Stimulated activated CD4-positive, alpha-beta T cell treated with anti-CD3 and anti-CD28 coated beads, TNF-alpha, amount 100 ng/mL, for 1 hour (primary cell): ENCODE measurements at regions not wholly inside any gene's neighbourhood (a gene's known extent, or its start where the extent isn't known, plus 50 kb on each side); places are given as distances from the start of the nearest gene placed in this dataset.

ENCODE experiments used
- DNase-seq, 3 donors: peaks; one replicate each; pipeline ENCODE4 v3.0.0-alpha.2; 2020; ENCODE audit warnings: low read depth in 3 of 3, low spot score in 1 of 3

- no peak for DNase-seq
These were observed 104.7 kb downstream of the TSN start for GRCh38 chr2:121860033-121860757.

- DNase-seq, result no peak
These were observed 105.3 kb downstream of the TSN start for GRCh38 chr2:121860758-121861227.

- no peak for DNase-seq
These were observed 106.8 kb downstream of the TSN start for GRCh38 chr2:121862286-121862685.

- no peak for DNase-seq
These were observed 110.5 kb downstream of the TSN start for GRCh38 chr2:121865914-121866313.

GRCh38 chr2:121866789-121867188 is 111.3 kb downstream of the TSN start:
- no peak for DNase-seq

- no peak for DNase-seq
These were observed 113.2 kb downstream of the TSN start for GRCh38 chr2:121868652-121869051.

GRCh38 chr2:121869363-121869762 is 113.9 kb downstream of the TSN start:
- DNase-seq, result no peak

- no peak for DNase-seq
These were observed 114.4 kb downstream of the TSN start for GRCh38 chr2:121869873-121870272.

GRCh38 chr2:121872651-121873050 is 117.2 kb downstream of the TSN start:
- DNase-seq, result no peak

- DNase-seq, result no peak
These were observed 118.4 kb downstream of the TSN start for GRCh38 chr2:121873864-121874263.

GRCh38 chr2:121875585-121876185 is 120.2 kb downstream of the TSN start:
- no peak for DNase-seq

GRCh38 chr2:121877366-121877765 is 121.9 kb downstream of the TSN start:
- no peak for DNase-seq

GRCh38 chr2:121880283-121880682 is 124.8 kb downstream of the TSN start:
- no peak for DNase-seq

GRCh38 chr2:121881038-121881437 is 125.6 kb downstream of the TSN start:
- DNase-seq, result no peak

- no peak for DNase-seq
These were observed 126.5 kb downstream of the TSN start for GRCh38 chr2:121881950-121882349.

GRCh38 chr2:121884078-121884477 is 128.6 kb downstream of the TSN start:
- no peak for DNase-seq

GRCh38 chr2:121884511-121884921 is 129.1 kb downstream of the TSN start:
- no peak for DNase-seq

- no peak for DNase-seq
These were observed 130.6 kb downstream of the TSN start for GRCh38 chr2:121886059-121886458.

GRCh38 chr2:121887513-121888188 is 132.2 kb downstream of the TSN start:
- DNase-seq, result no peak

- no peak for DNase-seq
These were observed 132.7 kb downstream of the TSN start for GRCh38 chr2:121888189-121888557.

- DNase-seq, result no peak
These were observed 134.6 kb downstream of the TSN start for GRCh38 chr2:121890041-121890440.
